ENCODE measurements at regions not wholly inside any gene's neighbourhood (a gene's known extent, or its start where the extent isn't known, plus 50 kb on each side); places are given as distances from the start of the nearest gene placed in this dataset.

- no peak for DNase-seq (ENCODE audit: extremely low read depth in 1 of 11, low read depth in 9 of 11, low spot score in 4 of 11)
These were observed 52.8 kb upstream of the FBXL7 start for GRCh38 chr5:15447209-15447608.

GRCh38 chr5:15446552-15446951 lies 53.4 kb upstream of the FBXL7 start:
- no peak for DNase-seq (ENCODE audit: extremely low read depth in 1 of 11, low read depth in 9 of 11, low spot score in 4 of 11)

GRCh38 chr5:15442193-15442570 lies 57.8 kb upstream of the FBXL7 start:
- DNase-seq (ENCODE audit: extremely low read depth in 1 of 11, low read depth in 9 of 11, low spot score in 4 of 11), result no peak

GRCh38 chr5:15441433-15442192 lies 58.4 kb upstream of the FBXL7 start:
- no peak for DNase-seq (ENCODE audit: extremely low read depth in 1 of 11, low read depth in 9 of 11, low spot score in 4 of 11)

GRCh38 chr5:15440434-15440833 lies 59.5 kb upstream of the FBXL7 start:
- no peak for DNase-seq (ENCODE audit: extremely low read depth in 1 of 11, low read depth in 9 of 11, low spot score in 4 of 11)

GRCh38 chr5:15439801-15440200 lies 60.2 kb upstream of the FBXL7 start:
- no peak for DNase-seq (ENCODE audit: extremely low read depth in 1 of 11, low read depth in 9 of 11, low spot score in 4 of 11)

- DNase-seq (ENCODE audit: extremely low read depth in 1 of 11, low read depth in 9 of 11, low spot score in 4 of 11), result no peak
These were observed 66.3 kb upstream of the FBXL7 start for GRCh38 chr5:15433709-15434108.

- DNase-seq (ENCODE audit: extremely low read depth in 1 of 11, low read depth in 9 of 11, low spot score in 4 of 11), result no peak
These were observed 68.1 kb upstream of the FBXL7 start for GRCh38 chr5:15431923-15432322.

GRCh38 chr5:15425766-15426165 lies 74.2 kb upstream of the FBXL7 start:
- peak in 4 of 11 donors; percentile 13 to 33 (median 16) for DNase-seq (ENCODE audit: extremely low read depth in 1 of 11, low read depth in 9 of 11, low spot score in 4 of 11)

GRCh38 chr5:15424769-15425168 lies 75.2 kb upstream of the FBXL7 start:
- no peak for DNase-seq (ENCODE audit: extremely low read depth in 1 of 11, low read depth in 9 of 11, low spot score in 4 of 11)

GRCh38 chr5:15421921-15422412 lies 78.0 kb upstream of the FBXL7 start:
- DNase-seq (ENCODE audit: extremely low read depth in 1 of 11, low read depth in 9 of 11, low spot score in 4 of 11), result no peak

- no peak for DNase-seq (ENCODE audit: extremely low read depth in 1 of 11, low read depth in 9 of 11, low spot score in 4 of 11)
These were observed 78.6 kb upstream of the FBXL7 start for GRCh38 chr5:15421381-15421780.

GRCh38 chr5:15420201-15420600 lies 79.8 kb upstream of the FBXL7 start:
- no peak for DNase-seq (ENCODE audit: extremely low read depth in 1 of 11, low read depth in 9 of 11, low spot score in 4 of 11)

GRCh38 chr5:15417156-15417555 lies 82.8 kb upstream of the FBXL7 start:
- DNase-seq (ENCODE audit: extremely low read depth in 1 of 11, low read depth in 9 of 11, low spot score in 4 of 11), result no peak

- DNase-seq (ENCODE audit: extremely low read depth in 1 of 11, low read depth in 9 of 11, low spot score in 4 of 11), result no peak
These were observed 93.5 kb upstream of the FBXL7 start for GRCh38 chr5:15406478-15406877.

GRCh38 chr5:15393146-15393545 lies 106.8 kb upstream of the FBXL7 start:
- DNase-seq (ENCODE audit: extremely low read depth in 1 of 11, low read depth in 9 of 11, low spot score in 4 of 11), result no peak

- DNase-seq (ENCODE audit: extremely low read depth in 1 of 11, low read depth in 9 of 11, low spot score in 4 of 11), result no peak
These were observed 108.1 kb upstream of the FBXL7 start for GRCh38 chr5:15391704-15392397.

- DNase-seq (ENCODE audit: extremely low read depth in 1 of 11, low read depth in 9 of 11, low spot score in 4 of 11), result no peak
These were observed 111.1 kb upstream of the FBXL7 start for GRCh38 chr5:15388866-15389265.

GRCh38 chr5:15387931-15388524 lies 112.0 kb upstream of the FBXL7 start:
- DNase-seq (ENCODE audit: extremely low read depth in 1 of 11, low read depth in 9 of 11, low spot score in 4 of 11), result no peak

- no peak for DNase-seq (ENCODE audit: extremely low read depth in 1 of 11, low read depth in 9 of 11, low spot score in 4 of 11)
These were observed 113.9 kb upstream of the FBXL7 start for GRCh38 chr5:15386122-15386521.

Measured in renal cortex interstitium (tissue), 11 donors.